ENCODE measurements at regions not wholly inside any gene's neighbourhood (a gene's known extent, or its start where the extent isn't known, plus 50 kb on each side); places are given as distances from the start of the nearest gene placed in this dataset.

GRCh38 chr12:38258411-38258810 is 58.2 kb upstream of the ALG10B start:
- Histone ChIP-seq H3K4me3 (ENCODE audit: low read depth, low read length, poor library complexity, severe bottlenecking) (no peak overlapping the region), H3K36me3 (ENCODE audit: insufficient read depth, low read length, poor library complexity, severe bottlenecking) (no peaks in the 10 kb centered on the region), H3K9me3 (ENCODE audit: low read depth, low read length, poor library complexity, severe bottlenecking) (no peaks in the 10 kb centered on the region), H3K4me1 (ENCODE audit: insufficient read depth, low read length, poor library complexity, severe bottlenecking) (no peaks in the 10 kb centered on the region), H3K27me3 (replicated peaks; ENCODE audit: insufficient read depth, low read depth, low read length, poor library complexity) (no peaks in the 10 kb centered on the region), H3K27ac (ENCODE audit: low read depth, low read length, poor library complexity, severe bottlenecking) (no peak overlapping the region)
- ChIA-PET POLR2A (ENCODE audit: low non-redundant PET) (no interaction called here), CTCF (no interaction called here)
- intact Hi-C loops (cut with micrococcal nuclease; ENCODE audit: unreplicated experiment): no loop called here
- BruUV-seq (replicated peaks): no TSS peak
- DNase-seq (ENCODE audit: low spot score): no peak
- TF ChIP-seq CTCF (conservative IDR thresholded peaks at IDR 0.05; ENCODE audit: low read depth, low read length): no peak

Data from A673 (cell line).